Epithelial cell of proximal tubule (primary cell): ENCODE measurements at regions not wholly inside any gene's neighbourhood (a gene's known extent, or its start where the extent isn't known, plus 50 kb on each side); places are given as distances from the start of the nearest gene placed in this dataset.

ENCODE experiments used
- DNase-seq: peaks from one replicate; pipeline ENCODE4 v3.0.0-alpha.2; 2011; ENCODE audit warnings: low read depth
- H3K4me3 ChIP-seq: 2 replicates; pipeline ENCODE4 v1.5.1; 2011; ENCODE audit warnings: low read depth, mild to moderate bottlenecking, low read length
- CTCF ChIP-seq: conservative IDR thresholded peaks from 2 replicates; pipeline ENCODE4 v1.5.1; 2012; ENCODE audit warnings: low read depth, mild to moderate bottlenecking, low read length

- no peak for TF ChIP-seq CTCF
Measured at GRCh38 chr16:58938811-58939210, 204.7 kb upstream of the GOT2 start.

GRCh38 chr16:58937661-58938060, 203.5 kb upstream of the GOT2 start:
- no peak for DNase-seq
- no peak overlapping the region for H3K4me3 ChIP-seq
- no peak for TF ChIP-seq CTCF

More at GRCh38 chr16:58938811-58939210, 204.7 kb upstream of the GOT2 start:
- H3K4me3 ChIP-seq, result no peak overlapping the region
- no peak for DNase-seq

GRCh38 chr16:58933186-58933585, 199.1 kb upstream of the GOT2 start:
- no peak overlapping the region for H3K4me3 ChIP-seq
- DNase-seq, result no peak
- no peak for TF ChIP-seq CTCF

- no peak for TF ChIP-seq CTCF
- no peak overlapping the region for H3K4me3 ChIP-seq
- no peak for DNase-seq
Measured at GRCh38 chr16:58931436-58931835, 197.3 kb upstream of the GOT2 start.

- no peak overlapping the region for H3K4me3 ChIP-seq
- no peak for TF ChIP-seq CTCF
- no peak for DNase-seq
Measured at GRCh38 chr16:58923094-58923493, 189.0 kb upstream of the GOT2 start.

- TF ChIP-seq CTCF, result no peak
- no peak overlapping the region for H3K4me3 ChIP-seq
- no peak for DNase-seq
Measured at GRCh38 chr16:58913456-58913855, 179.3 kb upstream of the GOT2 start.

GRCh38 chr16:58912571-58912970, 178.5 kb upstream of the GOT2 start:
- TF ChIP-seq CTCF, result no peak
- H3K4me3 ChIP-seq, result no peak overlapping the region
- no peak for DNase-seq
